Ishikawa (cell line): ENCODE measurements at regions not wholly inside any gene's neighbourhood (a gene's known extent, or its start where the extent isn't known, plus 50 kb on each side); places are given as distances from the start of the nearest gene placed in this dataset.

ENCODE experiments used
- CEBPB ChIP-seq: IDR thresholded peaks from 2 replicates; pipeline ENCODE4 v1.6.1; 2012
- EP300 ChIP-seq: IDR thresholded peaks from 2 replicates; pipeline ENCODE4 v1.6.1; 2012; ENCODE audit warnings: borderline replicate concordance
- NFIC ChIP-seq: IDR thresholded peaks from 2 replicates; pipeline ENCODE4 v1.6.1; 2012
- RAD21 ChIP-seq: IDR thresholded peaks from 2 replicates; pipeline ENCODE4 v1.6.1; 2012; ENCODE audit warnings: low read depth
- TAF1 ChIP-seq: IDR thresholded peaks from 2 replicates; pipeline ENCODE4 v1.6.1; 2012; ENCODE audit warnings: low read depth, mild to moderate bottlenecking
- TCF12 ChIP-seq: IDR thresholded peaks from 2 replicates; pipeline ENCODE4 v1.6.1; 2012; ENCODE audit warnings: low read depth
- YY1 ChIP-seq: IDR thresholded peaks from 2 replicates; pipeline ENCODE4 v1.6.1; 2012; ENCODE audit warnings: low read depth
- ZBTB7A ChIP-seq: IDR thresholded peaks from 2 replicates; pipeline ENCODE4 v1.6.1; 2012; ENCODE audit warnings: low read depth
- TF ChIP-seq, protein P1 (sequence below): IDR thresholded peaks from 2 replicates; pipeline ENCODE4 v1.6.1; 2012
- TF ChIP-seq, protein P2 (sequence below): IDR thresholded peaks from 2 replicates; pipeline ENCODE4 v1.6.1; 2012; ENCODE audit warnings: low read depth, mild to moderate bottlenecking

DNA sequence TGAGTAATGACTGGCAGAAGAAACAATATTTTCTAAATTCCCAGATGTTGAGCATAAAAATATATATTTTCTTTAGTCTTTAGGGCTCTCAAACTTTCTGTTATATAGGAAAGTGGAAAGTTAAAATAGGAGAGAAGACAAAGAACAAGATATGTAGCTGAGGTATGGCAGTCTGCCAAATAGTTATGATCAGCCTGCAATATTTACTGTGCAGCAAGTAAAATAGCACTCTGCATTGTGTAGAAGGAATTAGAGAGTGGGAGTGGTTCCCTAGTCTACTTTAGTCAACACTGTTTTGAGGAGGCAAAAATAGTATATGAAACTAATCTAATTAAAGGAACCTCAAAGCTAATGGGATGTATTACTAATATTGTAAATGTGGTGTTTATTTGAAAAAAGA is 978.1 kb upstream of the ALCAM start:
- TF ChIP-seq, protein P1, sequence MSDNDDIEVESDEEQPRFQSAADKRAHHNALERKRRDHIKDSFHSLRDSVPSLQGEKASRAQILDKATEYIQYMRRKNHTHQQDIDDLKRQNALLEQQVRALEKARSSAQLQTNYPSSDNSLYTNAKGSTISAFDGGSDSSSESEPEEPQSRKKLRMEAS = no peak
- TF ChIP-seq, protein P2, sequence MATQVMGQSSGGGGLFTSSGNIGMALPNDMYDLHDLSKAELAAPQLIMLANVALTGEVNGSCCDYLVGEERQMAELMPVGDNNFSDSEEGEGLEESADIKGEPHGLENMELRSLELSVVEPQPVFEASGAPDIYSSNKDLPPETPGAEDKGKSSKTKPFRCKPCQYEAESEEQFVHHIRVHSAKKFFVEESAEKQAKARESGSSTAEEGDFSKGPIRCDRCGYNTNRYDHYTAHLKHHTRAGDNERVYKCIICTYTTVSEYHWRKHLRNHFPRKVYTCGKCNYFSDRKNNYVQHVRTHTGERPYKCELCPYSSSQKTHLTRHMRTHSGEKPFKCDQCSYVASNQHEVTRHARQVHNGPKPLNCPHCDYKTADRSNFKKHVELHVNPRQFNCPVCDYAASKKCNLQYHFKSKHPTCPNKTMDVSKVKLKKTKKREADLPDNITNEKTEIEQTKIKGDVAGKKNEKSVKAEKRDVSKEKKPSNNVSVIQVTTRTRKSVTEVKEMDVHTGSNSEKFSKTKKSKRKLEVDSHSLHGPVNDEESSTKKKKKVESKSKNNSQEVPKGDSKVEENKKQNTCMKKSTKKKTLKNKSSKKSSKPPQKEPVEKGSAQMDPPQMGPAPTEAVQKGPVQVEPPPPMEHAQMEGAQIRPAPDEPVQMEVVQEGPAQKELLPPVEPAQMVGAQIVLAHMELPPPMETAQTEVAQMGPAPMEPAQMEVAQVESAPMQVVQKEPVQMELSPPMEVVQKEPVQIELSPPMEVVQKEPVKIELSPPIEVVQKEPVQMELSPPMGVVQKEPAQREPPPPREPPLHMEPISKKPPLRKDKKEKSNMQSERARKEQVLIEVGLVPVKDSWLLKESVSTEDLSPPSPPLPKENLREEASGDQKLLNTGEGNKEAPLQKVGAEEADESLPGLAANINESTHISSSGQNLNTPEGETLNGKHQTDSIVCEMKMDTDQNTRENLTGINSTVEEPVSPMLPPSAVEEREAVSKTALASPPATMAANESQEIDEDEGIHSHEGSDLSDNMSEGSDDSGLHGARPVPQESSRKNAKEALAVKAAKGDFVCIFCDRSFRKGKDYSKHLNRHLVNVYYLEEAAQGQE = no peak
- TF ChIP-seq TCF12 (no peak), EP300 (no peak), TAF1 (no peak), RAD21 (no peak), CEBPB (no peak), NFIC (peak; percentile 58; the same call in 1 of the 2 replicates), YY1 (no peak), ZBTB7A (no peak)
